ENCODE measurements at regions not wholly inside any gene's neighbourhood (a gene's known extent, or its start where the extent isn't known, plus 50 kb on each side); places are given as distances from the start of the nearest gene placed in this dataset.

DNA sequence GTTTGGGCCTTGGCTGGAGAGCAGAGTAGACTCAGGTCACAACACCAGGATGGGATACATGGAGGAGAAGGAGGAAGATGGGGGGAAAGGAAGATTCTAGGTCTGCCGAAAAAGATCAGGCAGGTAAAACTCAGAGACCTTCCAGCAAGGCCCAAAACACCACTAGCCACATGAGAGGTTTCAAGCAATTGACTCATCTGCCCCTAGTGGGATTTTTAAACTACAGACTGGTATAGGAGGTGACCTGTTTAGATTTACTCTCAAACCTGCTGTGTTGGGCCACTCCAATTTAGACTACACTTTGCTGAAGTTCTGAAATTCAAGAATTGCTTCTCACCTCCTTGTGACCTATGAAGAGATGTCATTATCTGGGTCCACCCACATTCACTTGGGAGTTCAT lies 236.9 kb upstream of the SASH1 start:
- DNase-seq (ENCODE audit: low spot score) = no peak

DNA sequence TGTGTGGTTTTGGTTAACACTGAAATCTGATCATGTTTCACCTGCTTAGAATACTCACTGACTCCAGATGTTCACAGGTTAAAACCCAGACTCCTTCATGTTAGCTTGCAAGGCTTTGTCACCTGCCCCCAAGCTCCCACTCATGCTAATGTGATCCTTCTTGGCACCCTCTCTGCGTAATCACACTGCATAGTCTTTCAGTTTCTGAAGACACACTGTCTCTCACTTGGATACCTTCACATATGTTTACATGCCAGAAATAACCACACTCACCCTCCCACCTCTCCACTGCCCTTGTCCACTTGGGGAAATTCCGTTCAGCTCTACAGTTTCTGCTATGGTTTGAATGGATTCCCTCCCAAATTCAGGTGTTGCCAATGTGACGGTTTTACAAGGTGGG lies 234.7 kb upstream of the SASH1 start:
- DNase-seq (ENCODE audit: low spot score) = no peak

DNA sequence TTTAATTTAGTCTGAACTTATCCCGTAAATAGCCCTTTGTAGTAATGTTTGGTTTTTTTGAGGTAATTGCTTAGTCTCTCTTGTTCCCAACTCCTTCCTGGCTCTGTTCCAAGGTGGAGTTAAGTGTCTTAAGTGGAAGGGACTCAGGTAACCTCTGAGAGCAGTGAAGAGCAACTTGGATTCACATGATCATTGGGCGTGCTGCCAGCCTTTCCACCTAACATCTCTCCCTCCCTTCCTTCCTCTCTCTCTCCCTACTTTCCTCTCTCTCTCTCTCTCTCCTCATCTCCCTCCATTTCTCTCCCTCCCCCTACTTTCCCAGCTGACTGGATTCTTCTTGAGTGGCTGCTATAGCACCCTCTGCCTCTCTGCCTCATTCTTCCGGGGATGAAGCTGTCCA lies 232.9 kb upstream of the SASH1 start:
- no peak for DNase-seq (ENCODE audit: low spot score)

DNA sequence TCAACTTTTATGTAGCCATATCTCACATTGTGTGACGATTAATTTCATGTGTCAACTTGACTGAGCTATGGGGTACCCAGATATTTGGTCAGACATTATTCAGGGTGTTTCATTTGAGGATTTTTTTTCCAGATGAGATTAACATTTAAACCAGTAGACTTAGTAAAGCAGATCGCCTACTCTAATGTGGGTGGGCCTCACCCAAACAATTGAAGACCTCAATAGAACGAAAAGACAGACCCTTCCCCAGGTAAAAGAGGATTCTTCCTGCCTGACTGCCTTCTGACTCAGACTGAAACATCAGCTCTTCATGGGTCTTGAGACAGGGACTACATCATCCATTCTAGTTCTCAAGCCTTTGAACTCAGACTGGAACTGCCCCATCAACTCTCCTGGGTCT lies 231.7 kb upstream of the SASH1 start:
- no peak for DNase-seq (ENCODE audit: low spot score)

DNA sequence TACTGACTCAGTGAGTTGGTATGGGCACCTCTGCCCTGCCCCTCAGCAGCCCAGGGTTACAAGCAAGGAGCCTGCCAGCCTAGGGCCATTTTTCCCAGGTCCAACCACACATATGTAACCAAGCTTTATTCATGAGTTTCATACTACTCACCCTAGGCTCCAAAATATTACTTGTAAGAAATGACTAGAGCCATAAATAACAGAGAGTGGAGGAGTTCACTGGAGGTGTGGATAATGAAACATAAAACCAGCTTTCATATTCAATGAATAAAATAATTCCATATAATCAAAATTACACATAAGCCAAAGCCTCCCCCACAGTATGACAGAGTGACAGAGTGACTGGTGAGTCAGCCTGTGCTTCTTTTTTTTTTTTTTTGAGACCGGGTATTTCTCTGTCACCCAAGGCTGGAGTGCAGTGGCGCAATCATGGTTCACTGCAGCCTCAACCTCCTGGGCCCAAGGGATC lies 229.8 kb upstream of the SASH1 start:
- DNase-seq (ENCODE audit: low spot score) = no peak

DNA sequence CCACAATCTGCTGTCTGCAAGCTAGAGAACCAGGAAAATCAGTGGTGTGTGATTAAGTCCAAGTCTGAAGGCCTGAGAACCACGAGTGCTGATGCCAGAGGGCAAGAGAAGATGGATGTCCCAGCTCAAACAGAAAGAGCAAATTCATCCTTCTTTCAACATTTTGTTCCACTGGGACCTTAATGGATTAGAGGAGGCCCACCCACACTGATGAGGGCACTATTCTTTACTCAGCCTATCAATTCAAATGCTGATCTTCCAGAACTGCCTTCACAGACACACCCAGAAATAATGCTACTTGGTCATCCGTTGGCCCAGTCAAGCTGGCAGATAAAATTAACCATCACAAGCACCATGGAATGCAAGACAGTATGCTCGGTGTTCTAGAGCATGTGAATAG lies 226.6 kb upstream of the SASH1 start:
- no peak for DNase-seq (ENCODE audit: low spot score)

DNA sequence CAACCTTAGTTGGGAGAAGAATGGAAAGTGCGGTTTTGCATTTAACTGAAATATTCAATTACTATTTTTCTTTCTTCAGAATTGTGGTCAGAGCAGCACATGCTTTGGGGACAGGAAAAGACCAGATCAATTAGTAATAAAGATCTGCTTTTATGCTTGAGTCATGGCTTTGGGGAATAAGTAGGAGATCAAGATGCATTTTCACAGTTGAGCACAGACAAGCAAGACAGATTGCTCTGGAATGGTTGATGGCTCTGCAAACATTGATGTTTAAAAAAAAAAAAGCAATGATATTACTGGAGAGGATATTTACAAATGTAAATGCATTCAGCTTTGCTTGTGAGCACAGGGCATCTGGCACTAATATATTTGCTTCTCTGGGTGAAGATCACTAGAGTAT lies 224.4 kb upstream of the SASH1 start:
- DNase-seq (ENCODE audit: low spot score) = no peak

DNA sequence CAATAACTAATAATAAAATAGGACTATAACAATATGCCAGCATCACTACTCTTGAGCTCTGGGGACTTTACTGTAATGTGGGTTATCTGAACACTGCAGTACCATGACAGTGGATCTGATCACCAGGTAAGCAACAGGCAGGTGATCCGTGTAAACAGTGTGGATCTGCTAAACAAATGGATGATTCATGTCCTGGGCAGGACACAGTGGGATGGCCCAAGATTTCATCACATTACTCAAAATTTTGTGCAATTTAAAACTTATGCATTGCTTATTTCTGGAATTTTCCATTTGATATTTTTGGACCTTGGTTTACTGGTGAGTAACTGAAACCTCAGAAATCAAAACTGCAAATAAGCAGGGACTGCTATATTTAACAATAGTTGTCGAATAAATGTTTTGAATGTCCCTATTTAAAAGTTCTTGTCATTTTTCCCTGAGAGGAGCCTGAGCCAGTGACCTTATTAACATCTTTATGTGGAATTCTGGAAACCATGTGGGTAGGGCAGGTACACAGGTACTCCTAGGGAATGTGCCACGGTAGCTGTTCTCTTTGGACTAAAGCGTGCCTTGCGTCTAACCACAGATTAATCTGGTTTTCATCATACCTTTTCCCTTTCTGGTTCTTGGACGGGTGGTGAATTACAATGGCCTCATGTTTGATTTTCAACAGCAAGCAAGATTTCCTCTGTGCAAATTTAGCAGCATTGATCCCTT lies 214.5 kb upstream of the SASH1 start:
- no peak for DNase-seq (ENCODE audit: low spot score)

DNA sequence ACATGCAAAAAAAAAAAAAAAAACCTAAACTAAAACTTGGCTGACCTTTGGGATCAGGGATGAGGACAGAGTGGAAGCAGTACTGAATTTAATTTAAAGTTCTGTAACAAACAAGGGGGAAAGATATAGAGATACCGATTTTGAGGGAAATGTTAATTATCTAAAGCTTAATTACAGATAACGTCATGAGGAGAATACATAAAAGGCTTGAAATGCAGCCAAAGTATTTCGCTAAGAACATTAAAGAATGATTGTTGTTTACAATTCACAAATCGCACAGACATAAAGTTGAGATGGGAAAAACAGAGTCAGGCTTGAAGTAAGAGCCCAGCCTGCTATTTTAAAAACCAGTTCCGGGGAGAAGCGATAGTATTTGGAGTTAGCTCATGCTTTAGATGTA lies 208.0 kb upstream of the SASH1 start:
- DNase-seq (ENCODE audit: low spot score) = no peak

DNA sequence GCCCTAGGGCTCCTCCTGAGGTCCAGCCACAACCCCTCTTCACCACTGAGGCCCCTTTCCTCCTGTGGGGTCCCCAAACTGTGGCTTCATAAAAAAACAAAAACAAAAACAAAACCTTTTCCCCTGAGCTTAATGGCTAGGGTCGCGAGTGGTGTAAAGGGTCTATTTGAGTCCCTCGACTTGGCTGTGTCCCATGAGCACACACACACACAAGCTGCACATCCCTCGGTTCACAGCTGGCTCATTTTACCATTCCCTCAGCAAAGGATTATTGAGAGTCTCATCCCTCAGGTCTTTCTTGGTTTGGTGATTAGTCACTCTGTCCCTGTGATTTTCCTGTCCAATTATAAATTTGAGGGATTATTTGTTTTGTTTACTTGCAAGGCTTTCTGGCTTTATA lies 206.1 kb upstream of the SASH1 start:
- DNase-seq (ENCODE audit: low spot score) = no peak

DNA sequence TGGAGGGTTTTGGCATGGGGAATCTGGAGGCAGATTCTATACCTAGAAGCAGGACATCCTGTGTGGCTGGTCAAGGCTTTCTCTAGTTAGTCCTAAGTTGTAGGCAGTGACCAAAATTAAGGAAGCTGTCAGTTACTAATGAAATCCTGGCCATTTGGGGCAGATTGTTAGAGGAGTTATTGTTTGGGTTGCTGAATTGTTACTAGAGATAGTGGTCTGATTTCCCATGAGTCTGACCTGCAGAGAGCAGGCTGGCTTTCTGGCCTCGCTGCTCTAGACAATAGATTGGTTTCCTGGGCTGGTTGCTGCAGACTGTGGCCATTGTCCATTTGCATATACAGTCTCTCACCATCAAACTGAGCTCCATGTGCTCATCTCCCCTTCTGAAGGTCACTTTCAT lies 205.0 kb upstream of the SASH1 start:
- no peak for DNase-seq (ENCODE audit: low spot score)

DNA sequence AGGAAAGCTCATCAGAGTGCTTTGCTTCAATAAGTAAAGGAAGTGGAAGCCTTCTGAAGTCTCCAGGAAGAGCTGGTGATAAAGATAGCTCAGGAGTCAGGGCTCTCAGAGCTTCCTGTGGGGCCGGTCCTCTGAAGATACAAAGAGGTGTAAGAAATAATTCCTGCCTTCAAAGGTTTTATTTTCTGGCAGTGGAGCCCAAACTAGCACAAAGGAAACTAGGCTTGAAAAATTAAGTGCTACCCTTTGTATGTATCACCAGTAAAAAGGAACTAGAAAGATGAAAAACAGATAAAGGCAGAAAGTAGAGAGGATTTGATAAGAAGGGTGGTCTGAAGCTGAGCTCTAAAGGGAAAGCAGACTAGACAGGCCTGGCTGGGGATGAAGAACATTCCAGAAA lies 204.1 kb upstream of the SASH1 start:
- no peak for DNase-seq (ENCODE audit: low spot score)

DNA sequence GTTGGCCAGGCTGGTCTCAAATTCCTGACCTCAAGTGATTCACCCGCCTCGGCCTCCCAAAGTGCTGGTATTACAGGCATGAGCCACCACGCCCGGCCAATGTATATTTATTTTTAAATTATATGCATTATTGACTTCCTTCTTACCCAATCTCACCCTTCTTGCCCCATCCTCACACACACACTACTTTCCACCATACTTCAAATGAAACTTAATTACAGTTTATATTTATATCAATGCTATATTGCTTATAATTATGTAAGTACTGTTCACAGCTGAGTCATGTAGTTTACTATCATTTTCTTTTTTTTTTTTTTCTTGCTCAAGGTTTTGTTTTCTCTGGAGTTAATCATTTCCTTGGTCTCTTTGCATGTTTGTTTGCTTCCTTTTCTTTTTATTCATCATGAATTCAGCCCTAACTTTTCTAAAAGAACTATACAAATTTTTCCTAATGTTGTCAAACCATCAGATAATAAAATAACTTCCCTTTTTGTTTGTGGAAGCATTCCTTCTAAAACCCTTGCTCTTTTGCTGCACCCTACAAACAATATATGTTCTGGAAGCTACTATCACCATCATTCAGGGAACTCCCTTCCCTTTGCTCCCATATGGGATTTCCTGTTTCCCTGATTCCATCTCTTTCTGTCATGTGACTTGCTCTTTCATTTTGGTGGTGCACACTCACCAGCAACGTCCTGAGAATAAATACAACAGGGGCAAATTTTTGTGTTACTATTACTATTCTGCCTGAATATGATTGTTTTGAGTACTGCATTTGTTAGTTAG lies 201.7 kb upstream of the SASH1 start:
- no peak for DNase-seq (ENCODE audit: low spot score)

DNA sequence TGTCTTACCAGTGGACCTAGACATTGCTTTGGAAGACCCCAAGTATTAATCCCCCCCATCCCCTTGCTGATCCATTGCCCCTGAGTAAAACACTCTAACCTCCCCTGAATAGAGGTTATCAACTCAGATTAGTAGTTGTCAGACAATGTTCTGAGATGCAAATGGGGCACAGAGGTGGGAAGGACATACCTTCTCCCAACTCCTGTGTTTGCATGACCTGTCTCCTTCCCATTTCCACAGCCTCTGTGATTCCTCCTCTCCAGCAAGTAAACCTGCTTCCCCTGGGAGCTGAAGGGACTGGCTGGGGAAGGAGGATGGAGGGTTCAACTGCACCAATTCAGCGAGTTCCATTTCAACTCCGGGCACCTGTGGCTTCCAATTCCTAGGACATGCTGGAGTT lies 199.8 kb upstream of the SASH1 start:
- no peak for DNase-seq (ENCODE audit: low spot score)

DNA sequence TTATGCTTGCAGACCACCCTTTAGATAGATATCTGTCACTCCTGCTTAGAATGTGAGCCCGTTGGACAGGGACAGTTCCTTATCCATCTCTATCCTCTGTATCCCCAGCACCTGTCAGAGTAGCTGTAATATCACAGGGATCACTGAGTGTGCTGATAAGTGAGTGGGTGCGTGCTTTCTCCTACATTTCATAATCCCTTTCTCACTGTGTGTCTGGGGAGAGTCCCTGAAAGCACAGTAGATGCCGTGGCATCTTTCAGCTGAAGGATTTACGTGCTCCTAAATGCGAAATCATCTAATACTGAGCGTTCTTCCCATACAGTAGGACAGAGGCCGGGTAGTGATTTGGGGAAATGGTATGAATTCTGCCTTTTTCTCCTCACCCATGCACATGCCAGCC lies 198.9 kb upstream of the SASH1 start:
- no peak for DNase-seq (ENCODE audit: low spot score)

DNA sequence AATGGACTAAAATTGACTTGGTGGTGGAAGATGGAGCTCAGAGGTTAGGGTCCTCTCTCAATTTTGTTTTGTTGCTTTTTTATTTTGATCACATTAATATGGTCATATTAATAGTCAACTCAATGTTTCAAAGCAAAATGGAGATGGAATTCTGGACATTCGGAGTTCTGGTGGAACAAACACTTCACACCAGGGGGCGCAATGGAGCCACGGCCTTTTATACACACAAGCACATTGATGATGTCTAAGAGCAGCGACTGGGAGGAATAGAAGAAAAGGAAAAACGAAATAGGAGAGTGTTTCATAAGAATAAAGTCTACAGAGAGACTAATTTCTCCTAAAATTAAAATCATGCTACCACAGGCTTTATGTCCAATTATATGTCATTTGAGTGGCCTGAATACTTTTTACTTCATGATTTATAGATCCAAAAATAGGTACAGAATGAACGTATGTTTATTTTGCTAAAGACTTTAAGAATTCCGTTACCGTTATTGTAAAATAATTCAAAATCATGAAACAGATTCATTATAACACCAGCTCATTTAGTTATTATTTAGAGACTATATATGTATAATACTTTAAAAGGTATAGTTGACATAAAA lies 197.6 kb upstream of the SASH1 start:
- peak; percentile 30 for DNase-seq (ENCODE audit: low spot score)

DNA sequence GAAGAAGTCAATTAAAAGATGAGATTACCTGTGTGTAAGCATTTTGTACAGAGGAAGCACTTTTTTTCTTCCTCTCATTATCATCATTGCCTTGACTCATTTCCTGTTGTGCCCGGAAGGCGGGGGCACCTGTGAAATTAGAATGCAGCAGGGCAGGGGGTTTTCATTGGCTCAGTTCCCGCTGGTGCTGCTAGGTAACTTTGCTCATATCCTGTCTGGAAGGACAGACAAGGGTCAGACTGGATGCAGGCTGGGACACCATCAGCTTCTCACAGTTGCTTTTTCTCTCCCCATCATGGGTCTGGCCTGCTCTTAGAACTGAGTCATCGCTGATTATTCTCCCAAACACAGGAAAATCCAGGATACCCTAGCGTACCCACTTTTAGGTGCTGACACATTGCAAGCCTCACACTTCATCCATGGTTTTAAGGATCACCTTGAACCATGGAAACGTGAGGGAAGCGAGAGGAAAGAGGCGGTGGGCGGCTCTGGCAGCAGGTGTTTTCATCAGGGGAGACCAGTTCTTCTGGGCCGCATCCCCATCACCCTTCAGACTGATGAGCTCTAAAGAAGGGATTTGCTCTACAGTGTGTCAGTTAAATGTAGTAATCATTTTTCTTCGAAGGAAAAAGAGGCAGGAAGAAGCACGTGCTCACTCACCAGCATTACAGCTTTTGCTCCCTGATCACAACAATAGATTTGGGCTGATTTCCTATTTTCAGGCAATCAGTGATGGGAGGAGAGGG lies 195.7 kb upstream of the SASH1 start:
- no peak for DNase-seq (ENCODE audit: low spot score)

DNA sequence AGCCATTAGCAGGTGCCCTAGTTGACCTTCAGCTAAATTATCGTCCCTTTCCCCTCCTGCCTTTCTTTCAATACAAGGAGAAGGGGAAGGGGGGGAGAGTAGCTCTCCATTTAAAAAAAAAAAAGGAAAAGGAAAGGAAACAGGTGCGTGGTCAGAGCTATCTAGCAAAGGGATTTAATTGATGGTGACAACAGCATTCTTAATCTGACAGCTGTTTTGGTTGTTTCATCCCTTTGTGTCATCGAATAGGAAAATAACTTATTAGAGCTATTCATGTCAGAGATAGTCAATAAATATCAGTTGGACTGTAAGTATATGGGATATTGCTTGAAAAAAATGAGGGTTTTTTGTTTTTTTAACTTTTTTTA lies 195.2 kb upstream of the SASH1 start:
- DNase-seq (ENCODE audit: low spot score) = no peak

DNA sequence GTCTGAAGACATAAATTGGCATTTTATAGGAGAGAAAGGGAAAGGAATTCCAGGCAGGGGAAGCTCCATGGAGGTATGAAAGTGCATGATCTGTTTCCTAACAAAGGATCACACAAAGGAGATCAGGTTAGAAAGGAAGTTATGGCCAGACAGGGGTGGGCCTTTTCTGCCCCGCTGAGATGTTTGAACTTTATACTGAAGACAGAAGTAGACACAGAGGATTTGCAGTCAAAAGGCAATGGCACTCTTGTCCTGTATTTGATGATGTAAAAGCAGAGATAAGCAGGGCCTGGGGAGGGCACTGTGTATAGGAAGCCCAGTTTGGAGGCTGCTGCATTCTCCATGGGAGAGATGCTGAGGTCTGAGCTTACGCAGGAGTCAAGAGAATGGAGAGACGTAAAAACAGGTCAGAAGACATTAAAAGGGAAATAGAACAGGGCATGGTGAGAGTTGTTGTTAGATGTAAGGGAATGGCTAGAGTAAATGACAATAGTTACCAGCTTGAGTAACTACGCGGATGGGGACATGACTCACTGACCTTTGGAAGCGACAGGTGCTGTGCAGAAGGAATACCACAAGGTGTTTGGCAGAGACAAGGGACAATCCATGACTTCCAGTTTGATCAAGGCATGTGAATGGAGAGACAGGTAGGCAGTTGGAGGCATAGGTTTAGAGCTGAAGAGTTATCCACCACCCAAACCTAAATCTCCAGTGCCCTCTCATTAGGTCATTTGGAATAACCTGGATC lies 190.6 kb upstream of the SASH1 start:
- no peak for DNase-seq (ENCODE audit: low spot score)

DNA sequence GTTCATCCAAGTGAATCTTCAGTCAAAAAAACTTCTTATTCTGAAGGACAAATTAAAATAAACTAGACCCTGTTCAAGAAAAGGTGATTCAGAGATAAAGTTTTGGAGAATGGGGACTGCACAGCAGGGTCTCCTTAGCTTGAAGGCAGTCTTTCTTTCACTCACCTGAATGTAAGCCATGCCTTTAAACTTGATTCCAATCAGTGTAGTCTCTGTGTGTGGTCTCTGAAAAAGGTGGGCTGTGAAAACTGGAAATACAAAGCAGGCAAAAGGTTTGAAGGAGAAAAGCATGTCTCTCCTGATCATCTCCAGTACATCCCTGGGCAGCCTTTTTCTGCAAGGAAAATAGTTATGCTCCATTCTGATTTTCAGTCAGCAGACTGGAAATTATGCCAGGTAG lies 188.0 kb upstream of the SASH1 start:
- no peak for DNase-seq (ENCODE audit: low spot score)

DNA sequence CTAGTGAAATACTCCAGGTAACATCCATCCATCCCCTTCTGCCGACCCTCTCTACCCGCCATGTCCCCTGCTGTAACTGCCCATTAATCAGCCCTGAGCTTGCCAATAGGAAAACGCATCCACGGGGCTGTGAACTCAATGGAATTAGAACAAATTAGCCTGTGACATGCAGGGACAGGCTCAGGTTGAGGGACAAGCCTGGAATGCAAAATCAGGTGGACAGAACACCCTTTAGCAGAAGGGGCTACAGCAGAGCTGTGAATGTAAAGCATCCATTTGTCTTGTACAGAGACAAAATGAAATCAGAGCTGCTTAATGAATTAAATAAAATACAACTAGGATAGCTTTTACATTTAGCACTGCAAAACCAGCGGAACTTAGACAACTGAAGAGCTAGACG lies 187.3 kb upstream of the SASH1 start:
- DNase-seq (ENCODE audit: low spot score) = no peak

DNA sequence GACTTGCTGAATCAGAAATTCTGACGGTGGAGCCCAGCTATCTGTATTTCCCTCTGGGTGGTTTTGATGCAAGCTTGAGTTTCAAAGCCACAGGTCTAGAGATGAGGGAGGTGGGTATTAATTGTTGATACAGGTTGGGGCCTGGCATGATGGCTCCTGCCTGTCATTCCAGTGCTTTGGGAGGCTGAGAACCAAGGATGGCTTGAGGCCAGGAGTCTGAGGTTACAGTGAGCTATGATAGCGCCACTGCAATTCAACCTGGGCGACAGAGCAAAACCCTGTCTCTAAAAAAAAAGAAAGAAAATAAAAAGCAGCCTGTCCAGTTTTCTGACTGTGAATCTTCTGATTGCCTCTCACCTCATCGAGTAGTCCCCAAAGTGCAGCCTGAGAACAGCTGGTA lies 184.8 kb upstream of the SASH1 start:
- no peak for DNase-seq (ENCODE audit: low spot score)

All from hematopoietic multipotent progenitor cell treated with erythropoietin and hydrocortisone succinate and interleukin-3 and kit ligand, for 15 days (in vitro differentiated cells).